ENCODE measurements at regions not wholly inside any gene's neighbourhood (a gene's known extent, or its start where the extent isn't known, plus 50 kb on each side); places are given as distances from the start of the nearest gene placed in this dataset.

GRCh38 chr4:54800831-54801530 lies 143.2 kb downstream of the KIT start:
- Histone ChIP-seq H3K23me2 (ENCODE audit: insufficient read length, low read depth, low read length, poor library complexity, severe bottlenecking) (no peaks in the 10 kb centered on the region), H2BK120ac (ENCODE audit: low read depth, low read length, poor library complexity, severe bottlenecking) (no peak overlapping the region), H4K5ac (ENCODE audit: insufficient read length, low read depth, low read length) (no peak overlapping the region), H3K23ac (ENCODE audit: insufficient read length, low read depth, low read length) (no peak overlapping the region), H3K4me1 (ENCODE audit: insufficient read depth, low read length) (no peaks in the 10 kb centered on the region), H3K14ac (ENCODE audit: insufficient read depth, low read length) (0 out of 2 replicates have a peak overlapping the region, but pooled peaks have one; percentile 42), H3K18ac (ENCODE audit: insufficient read length, low read depth, low read length) (no peak overlapping the region), H3K79me1 (ENCODE audit: insufficient read depth, low read depth, low read length, poor library complexity, severe bottlenecking) (no peaks in the 10 kb centered on the region), H2BK12ac (ENCODE audit: insufficient read length, low read depth, low read length) (no peak overlapping the region), H4K8ac (replicated peaks; ENCODE audit: insufficient read length, low read depth, low read length) (no peak overlapping the region), H2BK5ac (ENCODE audit: insufficient read length, low read length) (no peak overlapping the region), H2AFZ (ENCODE audit: low read length) (no peak overlapping the region), H3K4ac (ENCODE audit: low read depth, low read length) (no peak overlapping the region), H2BK20ac (ENCODE audit: low read depth, low read length, poor library complexity, severe bottlenecking) (no peak overlapping the region), H4K20me1 (ENCODE audit: control insufficient read depth, insufficient read depth, insufficient read length) (no peaks in the 10 kb centered on the region), H3K79me2 (ENCODE audit: insufficient read depth, low read length) (no peaks in the 10 kb centered on the region), H3K9me3 (ENCODE audit: control insufficient read depth, low read depth, low read length) (no peaks in the 10 kb centered on the region), H3K9ac (ENCODE audit: extremely low read depth, insufficient read length, low read length) (no peak overlapping the region), H2AK5ac (ENCODE audit: insufficient read length, low read length) (no peak overlapping the region), H3K27ac (ENCODE audit: insufficient read length, low read depth, low read length) (no peak overlapping the region), H3K56ac (ENCODE audit: insufficient read length, low read depth, low read length) (no peak overlapping the region), H3K4me2 (ENCODE audit: insufficient read depth, insufficient read length, low read length) (no peak overlapping the region), H3T11ph (ENCODE audit: low read length) (no peak overlapping the region), H4K91ac (ENCODE audit: insufficient read length, low read depth, low read length) (no peak overlapping the region), H3K27me3 (ENCODE audit: insufficient read depth, low read length) (no peaks in the 10 kb centered on the region), H2BK15ac (ENCODE audit: low read depth, low read length) (no peak overlapping the region)
- no peak overlapping the region for H3K4me3 Mint-ChIP-seq
- H3K27ac Mint-ChIP-seq, result no peak overlapping the region
- H3K27me3 Mint-ChIP-seq (ENCODE audit: low read depth), result peaks cover 14% of the 10 kb centered on the region
- DNase-seq, result no peak
- H3K36me3 Mint-ChIP-seq (ENCODE audit: insufficient read depth in 1 of 3, low read depth in 3 of 3), result peaks cover 0 to 3% (median 0%) of the 10 kb centered on the region in 3 experiments; a peak in 2 of 7 replicates
- no peaks in the 10 kb centered on the region for H3K4me1 Mint-ChIP-seq
- TF ChIP-seq CTCF (conservative IDR thresholded peaks at IDR 0.05), result no peak
- peaks cover 10 to 12% of the 10 kb centered on the region in 2 experiments for H3K9me3 Mint-ChIP-seq
- no CpG with 5 or more reads among the region's 4 CpGs for WGBS (ENCODE audit: extremely low coverage, insufficient read length, low lambda C conversion rate)
